Right renal cortex interstitium (tissue), 3 donors: ENCODE measurements at regions not wholly inside any gene's neighbourhood (a gene's known extent, or its start where the extent isn't known, plus 50 kb on each side); places are given as distances from the start of the nearest gene placed in this dataset.

ENCODE experiments used
- DNase-seq, 3 donors: peaks; one replicate each; pipeline ENCODE4 v3.0.0-alpha.2; 2013; ENCODE audit warnings: low read depth in 3 of 3, low spot score in 2 of 3

DNA sequence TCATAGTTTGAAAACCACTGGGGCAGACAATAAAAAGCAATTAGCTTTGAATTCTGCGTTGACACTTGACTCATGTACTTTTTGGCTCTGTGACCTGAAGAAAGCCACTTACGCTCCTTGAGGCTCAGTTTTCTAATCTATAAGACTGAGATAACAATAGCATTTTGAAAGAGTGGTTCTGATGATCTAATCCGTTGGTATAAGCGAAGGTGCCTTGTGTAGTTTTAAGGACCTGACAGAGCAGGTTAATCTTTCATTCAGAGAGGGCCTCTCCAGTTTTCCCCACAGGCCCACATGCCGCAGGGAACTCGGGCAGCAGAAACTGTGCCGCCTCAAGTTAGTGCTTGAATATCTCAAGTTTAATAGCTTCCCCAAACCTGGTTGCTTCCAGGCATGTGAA, 306.0 kb upstream of the GBE1 start:
- DNase-seq, result no peak

GRCh38 chr3:82058809-82059208, 297.4 kb upstream of the GBE1 start:
- no peak for DNase-seq

DNA sequence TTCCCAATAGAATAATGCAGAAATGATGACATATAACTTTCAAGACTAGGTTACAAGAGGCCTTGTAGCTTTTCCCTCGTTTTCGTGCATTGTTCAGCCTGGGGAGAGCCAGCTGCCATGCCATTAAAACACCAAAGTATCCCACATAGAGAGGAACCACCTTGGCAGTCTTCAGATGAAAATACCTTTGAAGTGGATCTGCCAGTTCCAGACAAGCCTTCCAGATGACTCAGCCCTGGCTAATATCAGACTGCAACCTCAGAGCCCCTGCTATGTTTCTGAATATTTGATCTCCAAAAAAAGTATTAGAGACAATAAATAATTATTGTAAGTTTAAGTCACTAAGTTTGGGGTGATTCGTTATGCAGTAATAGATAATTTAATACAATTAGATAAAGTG, 294.3 kb upstream of the GBE1 start:
- DNase-seq, result no peak

DNA sequence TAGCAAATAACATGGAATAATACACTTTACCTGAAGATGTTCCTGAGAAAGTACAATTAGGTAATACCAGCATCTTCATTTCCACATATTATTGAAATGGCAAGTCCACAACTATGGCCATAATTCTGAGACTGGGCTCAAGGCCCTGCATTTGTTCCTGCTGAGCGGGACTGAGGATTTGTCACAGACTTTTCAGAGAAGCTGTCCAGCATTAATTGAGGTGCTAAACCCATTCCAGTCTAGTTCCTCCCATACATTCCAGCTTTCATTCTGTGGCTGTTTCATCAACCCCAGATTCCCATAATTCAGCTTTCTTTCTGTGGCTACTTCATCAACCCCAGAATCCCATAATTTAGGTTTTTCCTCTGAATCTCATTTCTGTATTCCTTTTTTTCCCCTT, 293.4 kb upstream of the GBE1 start:
- DNase-seq, result no peak

DNA sequence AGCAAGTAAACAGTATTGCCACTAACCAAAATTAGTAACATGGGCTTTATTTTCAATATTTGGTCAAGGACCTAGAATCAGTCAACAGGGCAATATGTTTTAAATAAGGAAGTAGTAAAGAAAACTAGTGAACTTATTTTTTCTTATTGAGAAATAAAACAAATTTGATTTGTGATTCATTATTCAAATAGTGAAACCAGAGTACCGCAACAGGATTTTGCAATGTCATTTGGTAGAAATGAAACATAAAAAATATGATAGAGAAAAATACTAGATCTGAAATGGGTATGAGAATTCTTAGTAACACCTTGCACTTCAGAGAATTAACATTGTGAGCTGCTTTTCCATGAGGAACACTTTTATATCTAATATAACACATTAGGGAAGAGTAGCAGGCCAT, 291.8 kb upstream of the GBE1 start:
- DNase-seq, result no peak

GRCh38 chr3:82050382-82050781, 288.9 kb upstream of the GBE1 start:
- DNase-seq, result no peak

DNA sequence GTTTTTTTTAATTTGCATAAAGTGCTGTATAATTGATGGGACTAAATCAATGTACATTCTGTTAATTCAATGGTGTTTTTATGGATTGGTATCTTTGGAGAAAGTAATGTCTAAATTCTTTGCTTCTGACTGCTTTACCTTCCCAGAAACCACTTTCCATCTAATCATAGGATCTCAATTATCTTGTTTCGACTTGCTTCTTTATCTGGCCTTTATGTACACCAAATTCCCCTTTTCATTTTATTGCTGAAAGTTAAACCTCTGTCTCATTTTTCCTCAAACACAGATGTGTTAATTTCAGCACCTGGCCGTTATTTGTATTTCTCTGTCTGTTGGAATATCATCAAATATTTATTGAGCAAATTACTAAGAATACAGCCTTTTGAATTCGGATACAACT, 287.3 kb upstream of the GBE1 start:
- DNase-seq, result no peak

DNA sequence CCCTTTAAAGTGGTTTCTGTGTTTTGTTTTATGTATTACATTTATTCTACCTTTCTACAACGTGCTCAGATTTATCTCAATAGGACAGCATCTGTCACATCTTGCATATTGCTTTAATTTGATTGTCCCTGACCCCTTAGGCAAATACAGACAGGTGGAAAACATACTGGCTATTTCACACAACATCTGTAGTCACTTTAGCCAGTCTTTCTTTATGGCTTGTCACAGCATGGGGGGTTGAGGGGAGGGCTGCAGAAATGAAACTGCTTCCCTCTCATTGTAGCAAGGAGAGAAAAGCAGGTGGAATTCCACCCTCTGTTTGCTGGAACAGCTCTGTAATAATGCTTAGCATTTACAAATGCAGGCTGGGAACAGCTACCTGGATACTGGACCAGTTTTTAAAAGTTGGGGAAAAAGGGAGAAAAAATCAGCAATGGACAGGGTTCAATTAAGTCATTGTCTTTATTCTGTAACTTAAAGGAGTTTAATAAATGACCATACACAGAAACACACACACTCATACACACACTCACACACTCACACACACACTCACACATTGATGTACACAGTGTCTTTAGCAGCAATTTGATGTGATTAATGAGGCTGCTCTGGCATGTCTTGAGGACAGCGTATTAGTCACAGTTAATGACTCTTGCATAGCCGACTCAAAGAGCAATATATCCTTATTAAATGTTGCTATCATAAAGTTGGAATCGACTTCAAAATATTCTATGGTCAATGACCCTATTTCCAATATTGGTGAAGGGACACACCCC, 283.7 kb upstream of the GBE1 start:
- DNase-seq, result peak in 2 of 3 donors; percentile 5 to 7

- DNase-seq, result no peak
Measured at GRCh38 chr3:82038556-82038955, 277.1 kb upstream of the GBE1 start.

DNA sequence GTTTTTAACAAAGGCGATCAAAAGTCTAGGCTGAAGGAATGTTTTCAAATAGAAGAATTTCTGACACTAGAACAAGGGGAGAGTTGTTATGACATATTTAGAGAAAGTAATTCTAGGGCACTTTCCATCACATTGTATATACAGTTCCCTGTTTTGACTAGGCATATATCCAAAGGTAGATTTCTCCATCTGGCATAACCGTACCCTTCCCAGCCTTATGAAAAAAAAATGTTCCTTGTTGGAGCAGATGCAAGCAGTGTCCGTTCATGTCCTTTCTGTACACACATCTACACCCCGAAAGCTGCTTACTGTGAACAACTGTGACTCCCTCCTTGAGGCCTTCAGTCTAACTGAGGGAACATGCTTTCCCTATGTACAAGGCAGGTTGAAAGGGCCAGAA, 271.7 kb upstream of the GBE1 start:
- no peak for DNase-seq

- DNase-seq, result no peak
Measured at GRCh38 chr3:82031596-82031995, 270.2 kb upstream of the GBE1 start.

GRCh38 chr3:82030916-82031315, 269.5 kb upstream of the GBE1 start:
- no peak for DNase-seq

DNA sequence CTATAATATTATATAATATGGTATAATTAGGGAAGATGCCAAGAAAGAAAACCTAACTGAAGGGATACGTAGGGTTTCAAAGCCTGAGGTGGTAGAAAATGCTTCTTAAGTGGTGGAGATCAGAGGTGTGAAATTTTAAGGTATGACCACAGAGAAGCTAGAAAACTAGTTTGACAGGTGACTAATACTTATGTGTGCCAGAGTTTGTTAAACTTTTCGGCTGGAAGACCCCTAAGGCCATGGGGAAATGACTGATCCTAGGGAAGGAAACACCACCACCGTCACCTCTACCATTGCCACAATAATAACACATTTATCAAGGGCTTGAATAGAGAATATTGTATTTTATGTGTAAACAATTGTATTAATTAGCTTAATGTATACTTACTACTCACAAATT, 261.4 kb upstream of the GBE1 start:
- DNase-seq, result no peak

GRCh38 chr3:82020282-82020681, 258.8 kb upstream of the GBE1 start:
- no peak for DNase-seq

DNA sequence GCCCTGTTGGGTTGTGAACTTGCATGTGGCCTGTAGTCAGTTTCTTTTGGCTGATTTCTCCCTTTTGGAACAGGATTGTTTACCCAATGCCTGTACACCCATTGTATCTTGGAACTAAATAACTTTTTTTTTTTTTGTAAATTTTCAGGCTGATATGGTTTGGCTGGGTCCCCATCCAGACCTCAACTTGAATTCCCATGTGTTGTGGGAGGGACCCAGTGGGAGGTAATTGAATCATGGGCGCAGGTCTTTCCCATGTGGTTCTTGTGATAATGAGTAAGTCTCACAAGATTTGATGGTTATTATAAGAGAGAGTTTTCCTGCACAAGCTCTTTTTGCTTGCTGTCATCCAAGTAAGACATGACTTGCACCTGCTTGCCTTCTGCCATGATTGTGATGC, 253.8 kb upstream of the GBE1 start:
- no peak for DNase-seq

GRCh38 chr3:82012775-82013174, 251.3 kb upstream of the GBE1 start:
- DNase-seq, result no peak

- DNase-seq, result no peak
Measured at GRCh38 chr3:82011336-82011735, 249.9 kb upstream of the GBE1 start.

DNA sequence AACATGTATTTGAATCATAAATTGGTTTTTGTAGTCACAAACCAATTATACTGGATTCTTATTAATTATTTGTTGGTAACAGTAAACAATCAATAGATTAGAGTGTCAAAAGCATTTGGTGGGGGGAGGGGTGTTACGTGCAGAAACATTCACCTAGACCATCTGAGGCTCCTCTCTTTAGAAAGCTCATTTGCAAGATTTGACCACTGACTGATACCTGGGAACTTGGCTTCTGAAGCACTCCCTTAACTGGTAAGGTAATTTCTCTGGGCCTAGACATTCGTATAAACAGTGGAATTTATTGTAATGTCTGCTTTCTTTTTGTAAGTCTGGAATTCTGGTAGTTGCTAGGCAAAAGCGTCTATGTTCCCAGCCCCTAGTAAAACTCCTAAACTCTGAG, 243.8 kb upstream of the GBE1 start:
- no peak for DNase-seq

DNA sequence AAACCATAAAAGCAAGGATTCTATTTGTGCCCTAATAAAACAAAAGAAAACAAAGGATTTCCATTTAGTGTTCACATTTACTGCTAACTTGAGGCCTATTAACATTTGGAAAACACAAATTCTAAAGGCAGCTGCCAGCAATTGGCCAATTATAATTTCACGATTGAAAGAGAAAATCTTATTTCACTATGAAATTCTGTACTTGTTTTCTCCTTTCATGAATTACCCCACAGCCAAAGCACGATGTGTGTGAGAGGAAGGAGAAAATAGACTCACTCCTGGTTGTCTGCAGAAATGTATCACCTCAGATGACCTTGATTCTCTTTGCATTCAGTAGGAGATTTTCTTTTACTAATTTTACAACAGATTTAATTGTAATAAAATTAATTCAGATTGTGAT, 242.8 kb upstream of the GBE1 start:
- no peak for DNase-seq

GRCh38 chr3:82002986-82003642, 241.7 kb upstream of the GBE1 start:
- DNase-seq, result no peak

- DNase-seq, result no peak
Measured at GRCh38 chr3:82002491-82002890, 241.0 kb upstream of the GBE1 start.

GRCh38 chr3:82001276-82001923, 240.0 kb upstream of the GBE1 start:
- no peak for DNase-seq
